HEK293 (cell line): ENCODE measurements at regions not wholly inside any gene's neighbourhood (a gene's known extent, or its start where the extent isn't known, plus 50 kb on each side); places are given as distances from the start of the nearest gene placed in this dataset.
A peak's percentile ranks its signal among the peaks of the same experiment; 100 is the strongest.
"Not testable (repeated sequence)": the region's sequence is repeated elsewhere in the genome, so short reads cannot be mapped to it uniquely, and the experiment has no call there.

Source experiments
- CTCF ChIA-PET: fragments of 350-600 bp; formaldehyde crosslinking; extraction: SDS; loops from one replicate; lab custom pipeline; 2021; ENCODE audit warnings: antibody characterized with exemption; lab: Yijun Ruan, JAX
- POLR2A ChIA-PET: fragments of 300-600 bp; formaldehyde crosslinking; extraction: SDS; loops from one replicate; lab custom pipeline; 2020; ENCODE audit warnings: antibody characterized with exemption, inconsistent platforms; lab: Yijun Ruan, JAX
- H3K27ac ChIP-seq: fragments of 200-500 bp; sonication (Bioruptor generic); 2 replicates; pipeline ENCODE4 v1.5.1; 2014; ENCODE audit warnings: low read depth, low read length, control low read depth, inconsistent platforms; ENCODE audit errors: extremely low read depth
- H3K36me3 ChIP-seq, 2 experiments: fragments of 200-500 bp in 1 of 2; sonication (Bioruptor generic) in 1 of 2; 1 replicate in 1 of 2; 2 replicates in 1 of 2; pipeline ENCODE4 v1.5.1; 2014 to 2017; ENCODE audit warnings: inconsistent platforms in 2 of 2, low read length in 2 of 2; ENCODE audit not compliant: control insufficient read depth in 2 of 2, insufficient read depth in 1 of 2
- H3K4me1 ChIP-seq: fragments of 200-500 bp; sonication (Bioruptor generic); 2 replicates; pipeline ENCODE4 v1.5.1; 2014; ENCODE audit warnings: mild to moderate bottlenecking, low read length, inconsistent platforms; ENCODE audit not compliant: control insufficient read depth, insufficient read depth
- H3K4me3 ChIP-seq: 2 replicates; pipeline ENCODE4 v1.5.1; 2011; ENCODE audit warnings: low read depth, mild to moderate bottlenecking, control low read depth, low read length, moderate library complexity
- H3K9me3 ChIP-seq: fragments of 200-500 bp; sonication (Bioruptor generic); 2 replicates; pipeline ENCODE4 v1.5.1; 2014; ENCODE audit warnings: low read depth, low read length, inconsistent platforms; ENCODE audit not compliant: control insufficient read depth, insufficient read depth
- KLF16 ChIP-seq: fragments of 450-650 bp; formaldehyde crosslinking; IDR thresholded peaks from 2 replicates; pipeline ENCODE4 v1.5.1; 2017; ENCODE audit warnings: missing biosample characterization, missing genetic modification characterization
- OSR2 ChIP-seq: fragments of 450-650 bp; formaldehyde crosslinking; IDR thresholded peaks from 2 replicates; pipeline ENCODE4 v1.5.1; 2016; ENCODE audit warnings: missing biosample characterization, missing genetic modification characterization
- REPIN1 ChIP-seq: fragments of 450-650 bp; formaldehyde crosslinking; IDR thresholded peaks from 2 replicates; pipeline ENCODE4 v1.5.1; 2017; ENCODE audit warnings: missing biosample characterization, missing genetic modification characterization, low read depth
- SP2 ChIP-seq: fragments of 450-650 bp; formaldehyde crosslinking; IDR thresholded peaks from 2 replicates; pipeline ENCODE4 v1.5.1; 2016; ENCODE audit warnings: missing biosample characterization, missing genetic modification characterization
- ZBTB21 ChIP-seq: fragments of 450-650 bp; formaldehyde crosslinking; IDR thresholded peaks from 2 replicates; pipeline ENCODE4 v1.5.1; 2017; ENCODE audit warnings: missing biosample characterization, missing genetic modification characterization
- ZFP41 ChIP-seq: fragments of 450-650 bp; formaldehyde crosslinking; IDR thresholded peaks from 2 replicates; pipeline ENCODE4 v1.5.1; 2016; ENCODE audit warnings: missing biosample characterization, missing genetic modification characterization, borderline replicate concordance
- ZNF311 ChIP-seq: fragments of 450-650 bp; formaldehyde crosslinking; IDR thresholded peaks from 2 replicates; pipeline ENCODE4 v1.5.1; 2017; ENCODE audit warnings: missing biosample characterization, missing genetic modification characterization, borderline replicate concordance
- ZNF341 ChIP-seq: fragments of 450-650 bp; formaldehyde crosslinking; IDR thresholded peaks from 2 replicates; pipeline ENCODE4; 2016; ENCODE audit warnings: low read depth, missing biosample characterization, missing genetic modification characterization
- ZNF350 ChIP-seq: fragments of 450-650 bp; formaldehyde crosslinking; IDR thresholded peaks from 2 replicates; pipeline ENCODE4 v1.5.0; 2017; ENCODE audit warnings: missing biosample characterization, mild to moderate bottlenecking, missing genetic modification characterization
- ZNF354C ChIP-seq: fragments of 450-650 bp; formaldehyde crosslinking; IDR thresholded peaks from 2 replicates; pipeline ENCODE4 v1.5.1; 2016; ENCODE audit warnings: missing biosample characterization, missing genetic modification characterization, low read depth, borderline replicate concordance
- ZNF416 ChIP-seq: fragments of 450-650 bp; formaldehyde crosslinking; IDR thresholded peaks from 2 replicates; pipeline ENCODE4 v1.5.1; 2016; ENCODE audit warnings: missing biosample characterization, missing genetic modification characterization
- ZNF561 ChIP-seq: fragments of 450-650 bp; IDR thresholded peaks from 2 replicates; pipeline ENCODE4 v1.5.1; 2018; ENCODE audit warnings: missing biosample characterization, missing genetic modification characterization, borderline replicate concordance
- ZNF596 ChIP-seq: fragments of 450-650 bp; IDR thresholded peaks from 2 replicates; pipeline ENCODE4 v1.5.0; 2018; ENCODE audit warnings: missing biosample characterization, mild to moderate bottlenecking, missing genetic modification characterization, moderate library complexity
- ZNF626 ChIP-seq: fragments of 450-650 bp; sonication (Bioruptor Pico); formaldehyde crosslinking; IDR thresholded peaks from 2 replicates; pipeline ENCODE4 v1.5.1; 2018; ENCODE audit warnings: missing biosample characterization, missing genetic modification characterization, inconsistent platforms
- ZNF654 ChIP-seq: fragments of 450-650 bp; formaldehyde crosslinking; IDR thresholded peaks from 2 replicates; pipeline ENCODE4 v1.5.1; 2016; ENCODE audit warnings: low read depth, missing biosample characterization, missing genetic modification characterization
- ZNF670 ChIP-seq: fragments of 450-650 bp; formaldehyde crosslinking; IDR thresholded peaks from 2 replicates; pipeline ENCODE4 v1.5.1; 2016; ENCODE audit warnings: missing biosample characterization, missing genetic modification characterization, low read depth
- ZNF707 ChIP-seq: fragments of 450-650 bp; formaldehyde crosslinking; IDR thresholded peaks from 2 replicates; pipeline ENCODE4 v1.5.1; 2016; ENCODE audit warnings: missing biosample characterization, missing genetic modification characterization
- ZXDB ChIP-seq: fragments of 450-650 bp; formaldehyde crosslinking; IDR thresholded peaks from 2 replicates; pipeline ENCODE4 v1.5.1; 2016; ENCODE audit warnings: missing biosample characterization, missing genetic modification characterization
- TF ChIP-seq, protein P1 (sequence below): fragments of 450-650 bp; IDR thresholded peaks from 2 replicates; pipeline ENCODE4 v1.5.1; 2018; ENCODE audit warnings: missing biosample characterization, mild to moderate bottlenecking, missing genetic modification characterization
- TF ChIP-seq, protein P2 (sequence below): fragments of 450-650 bp; formaldehyde crosslinking; IDR thresholded peaks from 2 replicates; pipeline ENCODE4 v1.5.1; 2017; ENCODE audit warnings: missing biosample characterization, missing genetic modification characterization
- TF ChIP-seq, protein P3 (sequence below): fragments of 450-650 bp; formaldehyde crosslinking; IDR thresholded peaks from 2 replicates; pipeline ENCODE4 v1.5.1; 2016; ENCODE audit warnings: missing biosample characterization, missing genetic modification characterization

DNA sequence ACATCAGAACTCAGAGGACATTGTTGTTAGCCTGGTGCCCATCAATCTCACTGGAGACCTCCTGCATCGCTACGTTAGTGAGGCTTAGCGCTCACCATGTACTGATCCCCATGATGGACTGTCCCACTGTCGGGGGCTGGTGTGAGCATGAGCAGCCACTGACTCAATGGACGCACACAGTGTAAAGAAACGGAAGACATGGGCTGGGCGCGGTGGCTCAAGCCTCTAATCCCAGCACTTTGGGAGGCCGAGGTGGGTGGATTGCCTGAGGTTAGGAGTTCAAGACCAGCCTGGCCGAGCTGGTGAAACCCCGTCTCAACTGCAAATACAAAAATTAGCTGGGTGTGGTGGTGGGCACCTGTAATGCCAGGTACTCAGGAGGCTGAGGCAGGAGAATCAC, 112.9 kb downstream of the CRYBB2 start:
- no peak overlapping the region for H3K4me3 ChIP-seq
- POLR2A ChIA-PET: no interaction called here
- TF ChIP-seq ZNF707 (tag by site-specific recombination): no peak
- TF ChIP-seq ZFP41 (tag by site-specific recombination): no peak
- TF ChIP-seq ZBTB21 (tag by site-specific recombination): no peak
- TF ChIP-seq ZNF311: no peak
- no peak for TF ChIP-seq ZNF354C (tag by site-specific recombination)
- TF ChIP-seq ZNF670: no peak
- no peak for TF ChIP-seq OSR2
- no peak for TF ChIP-seq ZNF416 (tag by site-specific recombination)
- TF ChIP-seq SP2 (tag by site-specific recombination): no peak
- TF ChIP-seq, protein P1, sequence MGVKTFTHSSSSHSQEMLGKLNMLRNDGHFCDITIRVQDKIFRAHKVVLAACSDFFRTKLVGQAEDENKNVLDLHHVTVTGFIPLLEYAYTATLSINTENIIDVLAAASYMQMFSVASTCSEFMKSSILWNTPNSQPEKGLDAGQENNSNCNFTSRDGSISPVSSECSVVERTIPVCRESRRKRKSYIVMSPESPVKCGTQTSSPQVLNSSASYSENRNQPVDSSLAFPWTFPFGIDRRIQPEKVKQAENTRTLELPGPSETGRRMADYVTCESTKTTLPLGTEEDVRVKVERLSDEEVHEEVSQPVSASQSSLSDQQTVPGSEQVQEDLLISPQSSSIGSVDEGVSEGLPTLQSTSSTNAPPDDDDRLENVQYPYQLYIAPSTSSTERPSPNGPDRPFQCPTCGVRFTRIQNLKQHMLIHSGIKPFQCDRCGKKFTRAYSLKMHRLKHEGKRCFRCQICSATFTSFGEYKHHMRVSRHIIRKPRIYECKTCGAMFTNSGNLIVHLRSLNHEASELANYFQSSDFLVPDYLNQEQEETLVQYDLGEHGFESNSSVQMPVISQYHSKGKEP (tag by site-specific recombination): no peak
- TF ChIP-seq REPIN1 (tag by site-specific recombination): no peak
- TF ChIP-seq ZNF561 (tag by site-specific recombination): no peak
- no peak for TF ChIP-seq KLF16 (tag by site-specific recombination)
- no peak overlapping the region for H3K27ac ChIP-seq
- H3K36me3 ChIP-seq: no peaks in the 10 kb centered on the region
- CTCF ChIA-PET: interaction anchor here (0.6 to 3.2 kb wide), 7 partner anchors 17 to 603 kb away, joined by 3 to 43 read pairs (median 4); no protein-coding TSS in a partner anchor
- H3K4me1 ChIP-seq: no peaks in the 10 kb centered on the region
- H3K9me3 ChIP-seq: no peaks in the 10 kb centered on the region

DNA sequence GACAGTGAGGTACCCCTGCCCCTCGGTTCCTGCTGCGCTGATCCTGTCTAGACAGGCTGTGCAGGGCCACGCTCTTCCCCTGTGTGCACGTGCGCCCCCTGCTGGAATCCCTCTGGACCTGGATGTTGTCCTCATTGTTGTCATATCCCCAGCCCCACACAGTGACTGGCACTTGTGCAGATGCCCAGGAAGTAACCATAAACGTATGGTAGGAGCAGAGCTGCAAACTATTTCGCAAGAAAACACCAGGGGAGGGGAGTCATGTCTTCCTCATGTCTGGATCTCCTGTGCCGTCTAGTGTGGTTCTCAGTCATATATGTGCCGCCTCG, 114.7 kb downstream of the CRYBB2 start:
- H3K4me1 ChIP-seq: no peaks in the 10 kb centered on the region
- no peaks in the 10 kb centered on the region for H3K9me3 ChIP-seq
- TF ChIP-seq ZNF350 (tag by site-specific recombination) (no peak), ZNF341 (tag by site-specific recombination) (peak; percentile 57), ZNF654 (peak; percentile 48), ZXDB (tag by site-specific recombination) (no peak), ZNF596 (tag by site-specific recombination) (no peak), ZNF707 (tag by site-specific recombination) (no peak), ZNF626 (tag by site-specific recombination) (no peak)
- TF ChIP-seq, protein P2, sequence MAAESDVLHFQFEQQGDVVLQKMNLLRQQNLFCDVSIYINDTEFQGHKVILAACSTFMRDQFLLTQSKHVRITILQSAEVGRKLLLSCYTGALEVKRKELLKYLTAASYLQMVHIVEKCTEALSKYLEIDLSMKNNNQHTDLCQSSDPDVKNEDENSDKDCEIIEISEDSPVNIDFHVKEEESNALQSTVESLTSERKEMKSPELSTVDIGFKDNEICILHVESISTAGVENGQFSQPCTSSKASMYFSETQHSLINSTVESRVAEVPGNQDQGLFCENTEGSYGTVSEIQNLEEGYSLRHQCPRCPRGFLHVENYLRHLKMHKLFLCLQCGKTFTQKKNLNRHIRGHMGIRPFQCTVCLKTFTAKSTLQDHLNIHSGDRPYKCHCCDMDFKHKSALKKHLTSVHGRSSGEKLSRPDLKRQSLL (tag by site-specific recombination): no peak
- TF ChIP-seq, protein P3, sequence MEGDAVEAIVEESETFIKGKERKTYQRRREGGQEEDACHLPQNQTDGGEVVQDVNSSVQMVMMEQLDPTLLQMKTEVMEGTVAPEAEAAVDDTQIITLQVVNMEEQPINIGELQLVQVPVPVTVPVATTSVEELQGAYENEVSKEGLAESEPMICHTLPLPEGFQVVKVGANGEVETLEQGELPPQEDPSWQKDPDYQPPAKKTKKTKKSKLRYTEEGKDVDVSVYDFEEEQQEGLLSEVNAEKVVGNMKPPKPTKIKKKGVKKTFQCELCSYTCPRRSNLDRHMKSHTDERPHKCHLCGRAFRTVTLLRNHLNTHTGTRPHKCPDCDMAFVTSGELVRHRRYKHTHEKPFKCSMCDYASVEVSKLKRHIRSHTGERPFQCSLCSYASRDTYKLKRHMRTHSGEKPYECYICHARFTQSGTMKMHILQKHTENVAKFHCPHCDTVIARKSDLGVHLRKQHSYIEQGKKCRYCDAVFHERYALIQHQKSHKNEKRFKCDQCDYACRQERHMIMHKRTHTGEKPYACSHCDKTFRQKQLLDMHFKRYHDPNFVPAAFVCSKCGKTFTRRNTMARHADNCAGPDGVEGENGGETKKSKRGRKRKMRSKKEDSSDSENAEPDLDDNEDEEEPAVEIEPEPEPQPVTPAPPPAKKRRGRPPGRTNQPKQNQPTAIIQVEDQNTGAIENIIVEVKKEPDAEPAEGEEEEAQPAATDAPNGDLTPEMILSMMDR (tag by site-specific recombination): 0 out of 2 replicates have a peak, but pooled peaks have one; percentile 53
- H3K36me3 ChIP-seq: no peaks in the 10 kb centered on the region
- CTCF ChIA-PET: interaction anchor here (0.6 to 3.2 kb wide), 62 partner anchors 9 to 1005 kb away, joined by 3 to 43 read pairs (median 4); no protein-coding TSS in a partner anchor
- POLR2A ChIA-PET: interaction anchor here (0.5 to 0.9 kb wide), 2 partner anchors 223 to 627 kb away, joined by 3 to 6 read pairs; no protein-coding TSS in a partner anchor
- H3K27ac ChIP-seq: no peak overlapping the region
- no peak overlapping the region for H3K4me3 ChIP-seq

DNA sequence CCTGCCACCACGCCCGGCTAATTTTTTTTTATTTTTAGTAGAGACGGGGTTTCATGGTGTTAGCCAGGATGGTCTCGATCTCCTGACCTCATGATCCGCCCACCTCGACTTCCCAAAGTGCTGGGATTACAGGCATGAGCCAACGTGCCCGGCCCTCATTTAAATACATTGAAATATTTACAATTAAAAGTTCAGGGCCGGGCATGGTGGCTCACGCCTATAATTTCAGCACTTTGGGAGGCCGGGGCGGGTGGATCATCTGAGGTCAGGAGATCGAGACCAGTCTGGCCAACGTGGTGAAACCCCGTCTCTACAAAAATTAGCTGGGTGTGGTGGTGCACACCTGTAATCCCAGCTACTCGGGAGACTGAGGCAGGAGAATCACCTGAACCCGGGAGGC, 115.2 kb downstream of the CRYBB2 start:
- H3K9me3 ChIP-seq, POLR2A ChIA-PET, H3K4me3 ChIP-seq, H3K27ac ChIP-seq, H3K4me1 ChIP-seq, H3K36me3 ChIP-seq: not testable (repeated sequence)
- CTCF ChIA-PET: interaction anchor here (0.6 to 3.2 kb wide), 27 partner anchors 9 to 520 kb away, joined by 3 to 43 read pairs (median 5); no protein-coding TSS in a partner anchor

DNA sequence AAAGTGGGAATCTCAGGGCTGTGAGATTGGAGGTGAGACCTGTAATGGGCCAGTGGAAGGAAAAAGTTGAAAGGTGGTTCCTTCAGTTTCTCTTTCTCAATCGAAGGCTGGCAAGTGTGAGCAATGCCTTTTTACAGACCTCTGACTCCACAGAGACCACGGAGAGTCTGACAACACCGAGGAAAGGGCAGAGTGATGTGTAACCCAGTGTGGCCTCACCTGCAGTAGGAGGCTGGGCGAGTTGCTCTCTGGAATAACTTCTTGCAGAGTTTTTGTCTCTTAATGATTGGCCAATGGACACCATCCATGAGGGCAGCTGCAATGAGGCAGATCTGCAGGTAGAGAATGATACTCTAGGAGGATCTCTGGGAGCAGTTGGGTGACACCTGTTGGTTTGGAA, 115.8 kb downstream of the CRYBB2 start:
- H3K4me1 ChIP-seq, H3K27ac ChIP-seq, POLR2A ChIA-PET, H3K9me3 ChIP-seq, H3K4me3 ChIP-seq, H3K36me3 ChIP-seq: not testable (repeated sequence)
- CTCF ChIA-PET: interaction anchor here (0.7 to 3.2 kb wide), 6 partner anchors 12 to 258 kb away, joined by 3 to 43 read pairs (median 12); no protein-coding TSS in a partner anchor
